ENCODE measurements at regions not wholly inside any gene's neighbourhood (a gene's known extent, or its start where the extent isn't known, plus 50 kb on each side); places are given as distances from the start of the nearest gene placed in this dataset.

DNA sequence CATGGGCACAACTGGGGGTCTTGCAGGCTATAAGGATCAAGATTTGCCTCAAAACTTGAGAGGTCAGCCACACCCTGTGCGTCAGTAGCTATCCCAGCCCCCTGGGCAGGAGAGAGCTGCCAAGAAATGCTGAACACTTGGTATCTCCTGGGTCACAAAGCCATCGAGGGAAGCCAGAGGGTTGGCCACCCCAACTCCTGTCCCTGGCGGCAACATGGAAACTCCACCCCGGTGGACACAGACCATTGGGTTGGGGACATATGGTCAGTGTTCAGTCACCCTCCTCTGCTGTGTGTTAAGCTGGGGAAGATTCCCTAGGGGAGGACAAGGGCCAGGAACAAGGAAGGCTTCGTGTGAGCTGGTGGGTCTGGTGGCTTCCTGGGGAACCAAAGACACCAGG is 140.6 kb downstream of the C5orf15 start:
- Histone ChIP-seq H3K27me3 (no peaks in the 10 kb centered on the region), H3K27ac (no peak overlapping the region), H3K36me3 (no peaks in the 10 kb centered on the region), H3K4me1 (no peaks in the 10 kb centered on the region), H3K9me3 (no peaks in the 10 kb centered on the region), H3K4me3 (no peak overlapping the region)
- intact Hi-C loops (cut with DNase I; ENCODE audit: low total_unique reads), result no loop called here
- no peak for TF ChIP-seq POLR2A (IDR thresholded peaks at IDR 0.05)
- TF ChIP-seq CTCF (IDR thresholded peaks at IDR 0.05), result no peak
- no peak for DNase-seq

GRCh38 chr5:133827011-133827410 is 141.4 kb downstream of the C5orf15 start:
- no peaks in the 10 kb centered on the region for H3K4me1 ChIP-seq
- no peak overlapping the region for H3K27ac ChIP-seq
- no peak overlapping the region for H3K4me3 ChIP-seq
- no peaks in the 10 kb centered on the region for H3K9me3 ChIP-seq
- intact Hi-C loops (cut with DNase I; ENCODE audit: low total_unique reads), result no loop called here
- no peaks in the 10 kb centered on the region for H3K27me3 ChIP-seq
- TF ChIP-seq POLR2A (IDR thresholded peaks at IDR 0.05), result no peak
- H3K36me3 ChIP-seq, result no peaks in the 10 kb centered on the region
- DNase-seq, result no peak

DNA sequence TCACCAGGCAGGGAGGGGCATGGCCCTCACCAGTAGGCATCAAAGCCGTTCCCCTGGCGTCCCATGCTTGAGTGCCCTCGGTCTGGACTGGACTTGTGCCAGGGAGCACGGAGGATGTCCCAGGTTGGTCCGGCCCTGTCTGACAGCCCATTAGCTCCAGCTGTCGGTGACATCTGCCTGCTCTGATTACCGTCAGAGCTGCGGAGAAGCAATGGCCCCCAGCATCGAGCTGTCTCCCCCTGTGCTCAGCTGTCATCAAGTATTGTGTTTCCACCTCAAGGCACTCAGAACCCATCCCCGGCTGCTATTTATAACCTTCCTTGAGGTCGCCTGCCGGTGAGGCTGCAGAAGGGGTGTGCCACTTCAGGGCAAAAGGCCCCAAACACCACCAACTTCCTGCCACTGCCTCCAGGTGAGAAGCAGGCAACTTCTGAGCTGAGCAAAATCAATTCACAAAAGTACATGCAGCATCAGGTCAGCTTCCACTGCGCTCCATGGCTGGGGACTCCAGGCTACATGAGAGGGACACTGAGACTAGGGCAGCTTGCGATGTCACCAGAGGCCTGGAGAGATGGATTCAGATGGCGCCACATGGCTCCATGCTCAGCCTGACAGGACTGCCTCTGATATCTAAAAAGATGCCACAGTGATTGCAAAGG is 142.7 kb downstream of the C5orf15 start:
- Histone ChIP-seq H3K27ac (no peak overlapping the region), H3K36me3 (no peaks in the 10 kb centered on the region), H3K27me3 (no peaks in the 10 kb centered on the region), H3K9me3 (no peaks in the 10 kb centered on the region), H3K4me3 (no peak overlapping the region), H3K4me1 (no peaks in the 10 kb centered on the region)
- intact Hi-C loops (cut with DNase I; ENCODE audit: low total_unique reads), result no loop called here
- TF ChIP-seq CTCF (IDR thresholded peaks at IDR 0.05) (no peak), POLR2A (IDR thresholded peaks at IDR 0.05) (no peak)
- DNase-seq, result no peak

DNA sequence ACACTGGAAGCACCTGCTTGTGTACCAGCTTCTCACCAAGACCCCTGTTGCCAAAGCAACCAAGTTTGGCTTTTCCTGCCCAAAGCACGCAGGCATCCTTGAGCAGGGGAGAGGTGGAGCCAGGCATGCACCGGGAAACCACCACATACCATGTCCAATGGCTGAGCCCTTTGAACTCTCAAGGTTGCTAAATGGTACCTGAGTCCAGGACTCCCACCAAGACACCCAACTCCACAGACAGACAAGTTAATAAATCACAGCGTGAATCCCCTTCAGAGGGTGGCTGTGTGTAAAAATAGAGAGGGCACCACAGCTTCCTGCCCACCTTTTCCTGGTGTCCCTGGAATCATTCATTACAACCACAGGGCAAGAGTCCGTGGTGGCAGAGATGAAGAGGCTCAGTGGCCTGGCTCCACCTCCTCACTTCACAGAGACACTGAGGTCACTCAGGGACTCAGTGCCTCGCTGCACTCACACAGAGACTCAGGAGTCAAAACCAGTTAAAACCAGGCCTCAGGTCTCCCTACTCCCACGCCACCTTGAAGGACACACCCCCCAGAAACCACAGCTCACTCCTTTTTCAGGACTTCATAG is 143.7 kb downstream of the C5orf15 start:
- TF ChIP-seq CTCF (IDR thresholded peaks at IDR 0.05) (no peak), POLR2A (IDR thresholded peaks at IDR 0.05) (no peak)
- H3K4me1 ChIP-seq, result no peaks in the 10 kb centered on the region
- no peaks in the 10 kb centered on the region for H3K36me3 ChIP-seq
- intact Hi-C loops (cut with DNase I; ENCODE audit: low total_unique reads), result no loop called here
- H3K4me3 ChIP-seq, result no peak overlapping the region
- H3K27me3 ChIP-seq, result no peaks in the 10 kb centered on the region
- no peak for DNase-seq
- H3K9me3 ChIP-seq, result no peaks in the 10 kb centered on the region
- H3K27ac ChIP-seq, result no peak overlapping the region

GRCh38 chr5:133821889-133822288 is 146.5 kb downstream of the C5orf15 start:
- Histone ChIP-seq H3K27ac (no peak overlapping the region), H3K4me3 (no peak overlapping the region), H3K36me3 (no peaks in the 10 kb centered on the region), H3K27me3 (no peaks in the 10 kb centered on the region), H3K4me1 (no peaks in the 10 kb centered on the region), H3K9me3 (no peaks in the 10 kb centered on the region)
- DNase-seq, result no peak
- intact Hi-C loops (cut with DNase I; ENCODE audit: low total_unique reads), result no loop called here
- no peak for TF ChIP-seq CTCF (IDR thresholded peaks at IDR 0.05)
- no peak for TF ChIP-seq POLR2A (IDR thresholded peaks at IDR 0.05)

All from uterus (tissue), 3 donors.